MCF 10A (cell line): ENCODE measurements at regions not wholly inside any gene's neighbourhood (a gene's known extent, or its start where the extent isn't known, plus 50 kb on each side); places are given as distances from the start of the nearest gene placed in this dataset.
A peak's percentile ranks its signal among the peaks of the same experiment; 100 is the strongest.

ENCODE experiments used
- BruUV-seq: library from RNA; stranded (reverse); fragments of 400-500 nt; replicated peaks from 2 replicates; lab custom pipeline; 2021; lab: Mats Ljungman, UMichigan
- CTCF ChIA-PET: fragments of 300-600 bp; sonication (Branson Sonifier 250); formaldehyde crosslinking; extraction: SDS; loops from one replicate; lab custom pipeline; 2021; ENCODE audit warnings: antibody characterized with exemption, inconsistent platforms; lab: Yijun Ruan, JAX
- POLR2A ChIA-PET: fragments of 300-600, 350-650 bp; sonication (Branson Sonifier 250); formaldehyde crosslinking; extraction: SDS; loops from one replicate; lab custom pipeline; 2020; ENCODE audit warnings: antibody characterized with exemption, inconsistent platforms; lab: Yijun Ruan, JAX
- DNase-seq: peaks from one replicate; pipeline ENCODE4 v3.0.0-alpha.2; 2018; ENCODE audit not compliant: unreplicated experiment
- H3K27ac Mint-ChIP-seq: one replicate; pipeline ENCODE4 v1.8.0; 2022; ENCODE audit warnings: mild to moderate bottlenecking, low read depth, mixed read lengths; ENCODE audit not compliant: unreplicated experiment
- H3K27me3 Mint-ChIP-seq: one replicate; pipeline ENCODE4 v1.8.0; 2022; ENCODE audit warnings: mixed read lengths; ENCODE audit not compliant: insufficient read depth, unreplicated experiment
- H3K36me3 Mint-ChIP-seq: one replicate; pipeline ENCODE4 v1.8.0; 2022; ENCODE audit warnings: mild to moderate bottlenecking, moderate library complexity, mixed read lengths; ENCODE audit not compliant: insufficient read depth, unreplicated experiment
- H3K4me1 Mint-ChIP-seq: one replicate; pipeline ENCODE4 v1.8.0; 2022; ENCODE audit warnings: mixed read lengths; ENCODE audit not compliant: insufficient read depth, unreplicated experiment
- H3K4me3 Mint-ChIP-seq: one replicate; pipeline ENCODE4 v1.8.0; 2022; ENCODE audit warnings: mild to moderate bottlenecking, moderate library complexity, mixed read lengths; ENCODE audit not compliant: unreplicated experiment
- H3K9me3 Mint-ChIP-seq: one replicate; pipeline ENCODE4 v1.8.0; 2022; ENCODE audit warnings: mixed read lengths; ENCODE audit not compliant: unreplicated experiment
- intact Hi-C: fragments of 100-400 bp; cut with micrococcal nuclease; formaldehyde crosslinking; loops from 2 replicates; pipeline ENCODE4 v1.14.1; 2022
- TF ChIP-seq, protein P1 (sequence below): fragments of 200-600 bp; IDR thresholded peaks from one replicate; pipeline ENCODE4 v1.8.0; 2022; ENCODE audit warnings: antibody characterized with exemption, mild to moderate bottlenecking; ENCODE audit not compliant: unreplicated experiment

DNA sequence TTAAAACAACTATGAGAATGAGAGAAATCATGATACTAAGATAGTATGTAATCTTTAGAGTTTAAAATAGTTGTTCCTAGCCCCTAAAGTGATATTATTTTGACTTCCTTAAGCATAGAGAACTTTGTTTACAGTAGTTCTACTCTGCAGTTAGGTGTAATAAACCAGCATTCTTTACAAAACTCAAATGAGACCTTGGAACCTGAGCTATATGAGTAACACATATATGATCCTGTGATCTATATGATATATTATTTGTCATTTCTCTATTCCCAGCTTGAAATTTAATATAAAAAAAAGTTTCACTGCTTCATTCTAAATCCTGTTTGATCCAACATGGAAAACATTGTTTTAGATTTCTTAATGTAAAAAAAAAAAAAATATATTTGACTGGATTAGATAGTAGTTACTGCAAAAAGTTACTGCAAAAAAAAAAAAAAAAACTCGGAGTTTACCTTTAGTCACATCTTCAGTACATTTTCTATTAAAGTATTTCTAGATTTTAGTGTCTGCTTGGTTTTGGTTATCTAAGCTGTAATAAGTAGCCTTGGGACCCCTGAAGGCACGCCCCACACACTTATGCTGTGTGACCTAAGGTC is 463.8 kb downstream of the USP25 start:
- Mint-ChIP-seq H3K4me3 (peak overlapping the region; percentile 68), H3K36me3 (no peaks in the 10 kb centered on the region), H3K4me1 (peaks cover 6% of the 10 kb centered on the region), H3K9me3 (peaks cover 9% of the 10 kb centered on the region), H3K27me3 (peaks cover 4% of the 10 kb centered on the region), H3K27ac (peak overlapping the region; percentile 92)
- intact Hi-C loops = loop anchor here (1.0 to 10.0 kb wide), 4 partner anchors 69 to 391 kb away; no protein-coding TSS in a partner anchor
- DNase-seq = no peak
- BruUV-seq = no TSS peak
- TF ChIP-seq, protein P1, sequence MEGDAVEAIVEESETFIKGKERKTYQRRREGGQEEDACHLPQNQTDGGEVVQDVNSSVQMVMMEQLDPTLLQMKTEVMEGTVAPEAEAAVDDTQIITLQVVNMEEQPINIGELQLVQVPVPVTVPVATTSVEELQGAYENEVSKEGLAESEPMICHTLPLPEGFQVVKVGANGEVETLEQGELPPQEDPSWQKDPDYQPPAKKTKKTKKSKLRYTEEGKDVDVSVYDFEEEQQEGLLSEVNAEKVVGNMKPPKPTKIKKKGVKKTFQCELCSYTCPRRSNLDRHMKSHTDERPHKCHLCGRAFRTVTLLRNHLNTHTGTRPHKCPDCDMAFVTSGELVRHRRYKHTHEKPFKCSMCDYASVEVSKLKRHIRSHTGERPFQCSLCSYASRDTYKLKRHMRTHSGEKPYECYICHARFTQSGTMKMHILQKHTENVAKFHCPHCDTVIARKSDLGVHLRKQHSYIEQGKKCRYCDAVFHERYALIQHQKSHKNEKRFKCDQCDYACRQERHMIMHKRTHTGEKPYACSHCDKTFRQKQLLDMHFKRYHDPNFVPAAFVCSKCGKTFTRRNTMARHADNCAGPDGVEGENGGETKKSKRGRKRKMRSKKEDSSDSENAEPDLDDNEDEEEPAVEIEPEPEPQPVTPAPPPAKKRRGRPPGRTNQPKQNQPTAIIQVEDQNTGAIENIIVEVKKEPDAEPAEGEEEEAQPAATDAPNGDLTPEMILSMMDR = no peak
- CTCF ChIA-PET = interaction anchor here (0.6 to 1.8 kb wide), 9 partner anchors 17 to 251 kb away, joined by 3 to 8 read pairs (median 5); no protein-coding TSS in a partner anchor
- POLR2A ChIA-PET = interaction anchor here (0.6 to 2.4 kb wide), 18 partner anchors 8 to 675 kb away, joined by 3 to 21 read pairs (median 5); no protein-coding TSS in a partner anchor

DNA sequence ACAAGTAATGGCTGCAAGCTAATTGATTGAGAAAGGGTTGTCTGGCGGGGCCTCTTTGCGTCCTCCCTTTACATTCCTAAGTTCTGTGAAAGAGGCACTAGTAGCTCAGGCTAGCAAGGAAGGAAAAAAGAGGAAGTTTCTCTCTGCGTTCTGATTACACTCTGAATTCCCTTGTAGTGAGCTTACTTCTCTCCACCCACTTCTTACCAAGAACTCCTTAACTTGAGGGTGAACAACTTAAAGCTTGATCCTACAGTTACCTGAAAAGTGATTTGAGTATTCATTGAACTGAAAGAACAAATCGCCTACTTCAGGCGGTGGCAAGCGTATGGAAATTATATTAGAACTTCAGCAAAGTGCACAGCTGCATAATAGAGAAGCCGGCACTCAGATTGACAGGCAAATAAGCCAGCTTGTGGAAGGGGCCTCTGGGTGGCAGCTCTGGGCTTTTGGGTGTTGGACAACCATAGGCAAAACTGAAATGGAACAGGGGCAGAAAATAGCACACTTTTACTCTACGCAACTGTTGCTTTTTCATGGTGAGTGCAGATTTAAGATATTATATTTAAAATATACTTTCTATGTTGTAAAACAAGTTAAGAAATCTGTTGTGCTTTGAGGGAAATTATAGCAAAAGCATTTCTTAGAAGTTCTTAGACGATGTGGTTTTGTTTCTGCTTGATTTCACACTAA is 464.5 kb downstream of the USP25 start:
- no peaks in the 10 kb centered on the region for H3K27me3 Mint-ChIP-seq
- ChIA-PET POLR2A (interaction anchor here (0.6 to 2.4 kb wide), 18 partner anchors 9 to 675 kb away, joined by 3 to 21 read pairs (median 5); no protein-coding TSS in a partner anchor), CTCF (interaction anchor here (0.6 to 1.8 kb wide), 10 partner anchors 16 to 250 kb away, joined by 3 to 8 read pairs (median 5); no protein-coding TSS in a partner anchor)
- BruUV-seq = no TSS peak
- intact Hi-C loops = loop anchor here (1.0 to 10.0 kb wide), 4 partner anchors 70 to 391 kb away; no protein-coding TSS in a partner anchor
- peaks cover 9% of the 10 kb centered on the region for H3K9me3 Mint-ChIP-seq
- H3K4me1 Mint-ChIP-seq = peaks cover 6% of the 10 kb centered on the region
- TF ChIP-seq, protein P1 = no peak
- peak; percentile 65 for DNase-seq
- H3K36me3 Mint-ChIP-seq = no peaks in the 10 kb centered on the region
- H3K4me3 Mint-ChIP-seq = peak overlapping the region; percentile 68
- peak overlapping the region; percentile 92 for H3K27ac Mint-ChIP-seq

DNA sequence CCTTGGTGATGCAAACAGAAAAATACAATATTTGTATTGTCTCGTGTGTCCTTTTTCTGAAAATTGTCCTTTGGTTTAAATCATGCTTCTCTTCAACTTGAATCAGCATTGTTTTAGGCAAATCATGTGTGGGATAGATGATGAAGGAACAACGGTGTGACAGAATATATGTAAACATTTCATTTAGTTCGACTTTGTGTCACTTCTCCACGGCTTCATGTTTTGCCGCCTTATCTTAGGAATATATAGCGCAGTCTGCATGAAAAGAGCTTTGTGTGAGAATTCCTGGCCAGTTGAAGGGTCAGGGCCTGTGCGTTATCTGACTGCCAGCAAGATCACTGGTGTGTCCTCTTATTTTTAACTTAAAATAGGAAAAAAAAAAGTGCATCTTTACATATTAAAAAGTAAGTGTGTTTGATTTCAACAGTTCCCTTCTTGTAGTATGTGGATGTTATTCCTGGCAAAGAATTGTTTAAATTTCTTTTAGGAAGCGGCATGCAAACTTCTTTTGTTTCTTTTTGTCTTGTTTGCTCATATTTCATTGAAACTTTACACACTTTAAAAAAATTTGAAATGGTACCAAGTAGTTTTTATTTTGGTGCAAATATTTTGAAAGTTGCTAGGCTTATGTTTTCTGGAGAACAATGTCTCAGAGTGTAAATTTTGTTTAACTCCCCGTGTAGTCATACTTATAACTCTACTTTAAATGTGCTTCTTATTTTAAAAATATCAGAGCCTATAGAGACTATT is 465.2 kb downstream of the USP25 start:
- CTCF ChIA-PET = interaction anchor here (1.2 to 1.8 kb wide), 3 partner anchors 15 to 135 kb away, joined by 5 to 7 read pairs (median 5); no protein-coding TSS in a partner anchor
- Mint-ChIP-seq H3K4me3 (peak overlapping the region; percentile 68), H3K27ac (peak overlapping the region; percentile 92), H3K36me3 (no peaks in the 10 kb centered on the region), H3K4me1 (peaks cover 6% of the 10 kb centered on the region), H3K27me3 (no peaks in the 10 kb centered on the region), H3K9me3 (peaks cover 9% of the 10 kb centered on the region)
- POLR2A ChIA-PET = interaction anchor here (1.0 to 2.4 kb wide), 7 partner anchors 12 to 393 kb away, joined by 3 to 21 read pairs (median 8); no protein-coding TSS in a partner anchor
- BruUV-seq = TSS peak; percentile 92
- TF ChIP-seq, protein P1 = no peak
- peak; percentile 35 for DNase-seq
- intact Hi-C loops = loop anchor here (1.0 to 10.0 kb wide), 4 partner anchors 71 to 390 kb away; no protein-coding TSS in a partner anchor
